CD4-positive, alpha-beta T cell (primary cell): ENCODE measurements at regions not wholly inside any gene's neighbourhood (a gene's known extent, or its start where the extent isn't known, plus 50 kb on each side); places are given as distances from the start of the nearest gene placed in this dataset.

Source experiments
- ATAC-seq: fragments of 200-7000 bp; cut with Tn5 transposase; one replicate; pipeline ENCODE4 v1.10.0; 2022; ENCODE audit warnings: mild to moderate bottlenecking; ENCODE audit not compliant: poor library complexity
- CTCF ChIA-PET: fragments of 350-600 bp; sonication (Branson Sonifier 250); formaldehyde crosslinking; loops from one replicate; lab custom pipeline; 2021; ENCODE audit warnings: antibody characterized with exemption, inconsistent platforms; lab: Charles Lee
- POLR2A ChIA-PET: fragments of 350-600 bp; sonication (Branson Sonifier 250); formaldehyde crosslinking; loops from one replicate; lab custom pipeline; 2021; ENCODE audit warnings: antibody characterized with exemption, inconsistent platforms; lab: Charles Lee
- DNase-seq, 14 experiments: peaks; one replicate each; pipeline ENCODE4 v3.0.0-alpha.2; 2013 to 2020; ENCODE audit warnings: mixed read lengths in 2 of 14
- H3K27ac ChIP-seq, 2 donors: one replicate each; pipeline versions ENCODE4 v1.5.1 to v1.7.0; 2013; ENCODE audit warnings: low read length in 2 of 2, low read depth in 1 of 2, mild to moderate bottlenecking in 1 of 2
- H3K27me3 ChIP-seq, 2 experiments: 1 replicate in 1 of 2; 2 replicates in 1 of 2; pipeline versions ENCODE4 v1.6.1 to v1.7.0; 2013; ENCODE audit warnings: low read length in 2 of 2, control low read depth in 1 of 2, mild to moderate bottlenecking in 1 of 2, moderate library complexity in 1 of 2; ENCODE audit not compliant: insufficient read depth in 2 of 2, control insufficient read depth in 1 of 2
- H3K36me3 ChIP-seq: one replicate; pipeline ENCODE4 v1.6.1; 2013; ENCODE audit warnings: low read length, control low read depth; ENCODE audit not compliant: insufficient read depth
- H3K4me1 ChIP-seq: one replicate; pipeline ENCODE4 v1.6.1; 2013; ENCODE audit warnings: low read length, control low read depth; ENCODE audit not compliant: insufficient read depth
- H3K4me3 ChIP-seq: one replicate; pipeline ENCODE4 v1.5.1; 2013; ENCODE audit warnings: mild to moderate bottlenecking, low read length, moderate library complexity
- H3K9me3 ChIP-seq, 2 experiments: 1 replicate in 1 of 2; 2 replicates in 1 of 2; pipeline versions ENCODE4 v1.6.1 to v1.7.0; 2013; ENCODE audit warnings: low read length in 2 of 2, mild to moderate bottlenecking in 2 of 2, control low read depth in 1 of 2, moderate library complexity in 1 of 2; ENCODE audit not compliant: control insufficient read depth in 1 of 2, insufficient read depth in 1 of 2
- H3K27ac Mint-ChIP-seq: one replicate; pipeline ENCODE4 v1.8.0; 2020; ENCODE audit warnings: mixed read lengths
- H3K27me3 Mint-ChIP-seq: one replicate; pipeline ENCODE4 v1.8.0; 2021; ENCODE audit warnings: mixed read lengths
- H3K36me3 Mint-ChIP-seq: one replicate; pipeline ENCODE4 v1.8.0; 2021; ENCODE audit warnings: low read depth, mixed read lengths
- H3K4me1 Mint-ChIP-seq: one replicate; pipeline ENCODE4 v1.8.0; 2021; ENCODE audit warnings: low read depth, mixed read lengths
- H3K4me3 Mint-ChIP-seq: one replicate; pipeline ENCODE4 v1.8.0; 2020; ENCODE audit warnings: mild to moderate bottlenecking, mixed read lengths
- H3K9me3 Mint-ChIP-seq: one replicate; pipeline ENCODE4 v1.8.0; 2020; ENCODE audit warnings: mixed read lengths
- CTCF ChIP-seq: fragments of 200-600 bp; IDR thresholded peaks from one replicate; pipeline ENCODE4 v1.8.0; 2022; ENCODE audit warnings: antibody characterized with exemption, mild to moderate bottlenecking
- intact Hi-C, 2 experiments: fragments of 100-400 bp; cut with DNase I in 1 of 2; cut with micrococcal nuclease in 1 of 2; formaldehyde crosslinking; loops; one replicate each; pipeline versions ENCODE4 v1.15.1 to v1.9.0; 2023 to 2025; cut with DNase I, micrococcal nuclease

GRCh38 chr5:3364433-3364832 lies 231.2 kb upstream of the IRX1 start:
- H3K4me3 ChIP-seq: no peak overlapping the region
- Mint-ChIP-seq H3K27me3 (no peaks in the 10 kb centered on the region), H3K9me3 (no peaks in the 10 kb centered on the region), H3K4me3 (no peak overlapping the region), H3K27ac (no peak overlapping the region), H3K36me3 (no peaks in the 10 kb centered on the region), H3K4me1 (no peaks in the 10 kb centered on the region)
- intact Hi-C loops: no loop called here
- H3K27ac ChIP-seq: no peak overlapping the region
- ChIA-PET POLR2A (no interaction called here), CTCF (no interaction called here)
- TF ChIP-seq CTCF: no peak
- H3K27me3 ChIP-seq: no peaks in the 10 kb centered on the region
- DNase-seq: no peak
- no peak for ATAC-seq
- peaks cover 0 to 20% of the 10 kb centered on the region in 2 experiments for H3K9me3 ChIP-seq
- no peaks in the 10 kb centered on the region for H3K36me3 ChIP-seq
- no peaks in the 10 kb centered on the region for H3K4me1 ChIP-seq

GRCh38 chr5:3362606-3362910 lies 233.1 kb upstream of the IRX1 start:
- H3K9me3 Mint-ChIP-seq: no peaks in the 10 kb centered on the region
- H3K4me3 Mint-ChIP-seq: no peak overlapping the region
- no peaks in the 10 kb centered on the region for H3K36me3 Mint-ChIP-seq
- Histone ChIP-seq H3K27me3 (no peaks in the 10 kb centered on the region), H3K9me3 (peaks cover 0 to 20% of the 10 kb centered on the region in 2 experiments), H3K36me3 (no peaks in the 10 kb centered on the region), H3K4me1 (no peaks in the 10 kb centered on the region), H3K4me3 (no peak overlapping the region), H3K27ac (no peak overlapping the region)
- H3K27me3 Mint-ChIP-seq: no peaks in the 10 kb centered on the region
- ATAC-seq: no peak
- intact Hi-C loops: no loop called here
- POLR2A ChIA-PET: no interaction called here
- CTCF ChIA-PET: no interaction called here
- no peak for DNase-seq
- no peak for TF ChIP-seq CTCF
- H3K27ac Mint-ChIP-seq: no peak overlapping the region
- H3K4me1 Mint-ChIP-seq: no peaks in the 10 kb centered on the region

GRCh38 chr5:3361811-3362605 lies 233.6 kb upstream of the IRX1 start:
- POLR2A ChIA-PET: no interaction called here
- Histone ChIP-seq H3K36me3 (no peaks in the 10 kb centered on the region), H3K4me1 (no peaks in the 10 kb centered on the region), H3K27me3 (no peaks in the 10 kb centered on the region), H3K27ac (no peak overlapping the region), H3K4me3 (no peak overlapping the region), H3K9me3 (peaks cover 0 to 20% of the 10 kb centered on the region in 2 experiments)
- CTCF ChIA-PET: no interaction called here
- H3K36me3 Mint-ChIP-seq: no peaks in the 10 kb centered on the region
- H3K9me3 Mint-ChIP-seq: no peaks in the 10 kb centered on the region
- no peaks in the 10 kb centered on the region for H3K27me3 Mint-ChIP-seq
- H3K27ac Mint-ChIP-seq: no peak overlapping the region
- H3K4me1 Mint-ChIP-seq: no peaks in the 10 kb centered on the region
- no peak for TF ChIP-seq CTCF
- intact Hi-C loops: no loop called here
- DNase-seq: no peak
- ATAC-seq: no peak
- no peak overlapping the region for H3K4me3 Mint-ChIP-seq
